Mesodermal cell (in vitro differentiated cells): ENCODE measurements at regions not wholly inside any gene's neighbourhood (a gene's known extent, or its start where the extent isn't known, plus 50 kb on each side); places are given as distances from the start of the nearest gene placed in this dataset.

Experiments used
- H3K27ac ChIP-seq: 2 replicates; pipeline ENCODE4 v1.7.0; 2013; ENCODE audit warnings: mild to moderate bottlenecking, low read depth, low read length, moderate library complexity; ENCODE audit not compliant: severe bottlenecking
- H3K36me3 ChIP-seq: 2 replicates; pipeline ENCODE4 v1.7.1; 2013; ENCODE audit warnings: mild to moderate bottlenecking, low read length, moderate library complexity; ENCODE audit not compliant: control insufficient read depth, insufficient read depth
- H3K4me1 ChIP-seq: one replicate; pipeline ENCODE4 v1.7.1; 2013; ENCODE audit warnings: mild to moderate bottlenecking, low read length; ENCODE audit not compliant: insufficient read depth, control insufficient read depth, poor library complexity, severe bottlenecking
- H3K4me3 ChIP-seq: 2 replicates; pipeline ENCODE4 v1.7.0; 2013; ENCODE audit warnings: low read length, control low read depth, mild to moderate bottlenecking; ENCODE audit not compliant: insufficient read depth, poor library complexity, severe bottlenecking; ENCODE audit errors: extremely low read depth
- H3K9me3 ChIP-seq: 2 replicates; pipeline ENCODE4 v1.7.1; 2013; ENCODE audit warnings: mild to moderate bottlenecking, low read length, moderate library complexity; ENCODE audit not compliant: control insufficient read depth
- WGBS, 2 experiments: methylation state at CpG; one replicate each; pipeline ENCODE4 v1.1.5; 2013; ENCODE audit warnings: missing lambda C conversion rate in 2 of 2; ENCODE audit not compliant: insufficient coverage in 2 of 2; 5-methylcytosine and 5-hydroxymethylcytosine counted together

DNA sequence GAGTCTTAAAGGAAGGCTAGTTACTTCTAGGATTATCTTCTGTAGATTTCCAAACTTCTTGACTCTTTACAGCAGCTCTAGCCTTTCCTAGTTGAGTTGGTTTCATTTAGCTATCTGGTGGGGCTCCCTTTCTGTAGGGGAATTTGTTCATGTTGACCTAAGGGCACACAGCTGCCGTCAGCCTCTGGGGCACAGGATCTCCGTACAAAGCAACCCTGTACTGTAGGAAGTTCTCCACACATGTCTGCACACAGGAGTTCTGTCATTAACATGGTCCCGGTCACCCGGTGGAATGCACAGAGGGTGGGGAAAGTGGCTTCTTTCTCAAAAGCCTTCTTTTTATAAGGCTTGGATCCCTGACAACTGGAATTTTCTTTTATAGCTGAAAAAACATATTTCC, 88.7 kb upstream of the TNIK start:
- no peaks in the 10 kb centered on the region for H3K9me3 ChIP-seq
- no peaks in the 10 kb centered on the region for H3K36me3 ChIP-seq
- H3K4me3 ChIP-seq: no peak overlapping the region
- H3K27ac ChIP-seq: peak overlapping the region; percentile 82
- H3K4me1 ChIP-seq: peaks cover 7% of the 10 kb centered on the region
- 73% methylated on average over 2 of the region's 4 CpGs; no CpG with 5 or more reads in 1 of the 2 experiments for WGBS, 2 experiments

GRCh38 chr3:171543759-171544300, 83.6 kb upstream of the TNIK start:
- Histone ChIP-seq H3K27ac (no peak overlapping the region), H3K4me3 (no peak overlapping the region), H3K9me3 (no peaks in the 10 kb centered on the region), H3K36me3 (no peaks in the 10 kb centered on the region), H3K4me1 (peaks cover 3% of the 10 kb centered on the region)
- 88 to 90% methylated on average over 6 of the region's 7 CpGs for WGBS, 2 experiments

- no peak overlapping the region for H3K27ac ChIP-seq
- 74 to 86% methylated on average over 2 of the region's 2 CpGs for WGBS, 2 experiments
- no peaks in the 10 kb centered on the region for H3K4me1 ChIP-seq
Observed at GRCh38 chr3:171542976-171543375, 82.8 kb upstream of the TNIK start.

DNA sequence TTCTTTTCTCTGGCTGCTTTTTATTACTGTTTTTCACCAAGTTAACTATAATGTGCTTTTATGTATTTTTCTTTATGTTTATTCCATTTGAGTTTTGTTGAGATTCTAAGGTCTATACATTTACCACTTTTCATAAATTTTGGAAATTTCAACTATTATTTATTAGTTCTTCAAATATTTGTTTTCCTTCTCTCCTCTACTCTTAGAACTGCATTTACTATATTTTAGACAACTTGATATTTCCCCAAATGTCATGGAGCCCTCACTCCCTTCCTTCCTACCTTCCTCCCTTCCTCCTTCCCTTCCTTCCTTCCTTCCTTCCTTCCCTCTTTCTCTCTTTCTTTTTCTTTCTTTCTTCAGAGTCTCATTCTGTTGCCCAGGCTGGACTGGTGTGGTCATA, 81.4 kb upstream of the TNIK start:
- Histone ChIP-seq H3K9me3 (no peaks in the 10 kb centered on the region), H3K4me1 (no peaks in the 10 kb centered on the region), H3K36me3 (no peaks in the 10 kb centered on the region), H3K4me3 (no peak overlapping the region), H3K27ac (no peak overlapping the region)

More at GRCh38 chr3:171542976-171543375, 82.8 kb upstream of the TNIK start:
- Histone ChIP-seq H3K9me3 (no peaks in the 10 kb centered on the region), H3K4me3 (no peak overlapping the region), H3K36me3 (no peaks in the 10 kb centered on the region)

DNA sequence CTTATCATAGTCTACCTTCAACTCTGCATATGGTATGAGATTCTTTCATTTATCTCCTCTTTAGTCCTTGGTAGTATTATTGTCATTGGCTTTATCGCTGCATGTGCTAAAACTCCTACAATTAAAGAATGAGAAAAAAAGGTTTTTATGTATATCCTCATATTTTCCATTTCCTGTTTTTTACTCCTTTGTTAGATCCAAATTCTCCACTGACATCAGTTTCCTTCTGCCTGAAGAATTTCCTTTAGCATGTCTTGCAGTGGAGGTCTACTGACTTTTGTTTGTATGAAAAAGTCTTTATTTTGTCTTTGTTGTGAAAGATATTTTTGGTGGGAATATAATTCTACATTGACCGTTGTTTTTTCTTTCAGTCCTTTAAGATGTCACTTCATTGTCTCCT, 81.0 kb upstream of the TNIK start:
- H3K9me3 ChIP-seq: no peaks in the 10 kb centered on the region
- H3K4me3 ChIP-seq: no peak overlapping the region
- H3K36me3 ChIP-seq: no peaks in the 10 kb centered on the region
- WGBS, 2 experiments: 100% methylated on average over 1 of the region's 2 CpGs
- H3K4me1 ChIP-seq: no peaks in the 10 kb centered on the region
- H3K27ac ChIP-seq: no peak overlapping the region

DNA sequence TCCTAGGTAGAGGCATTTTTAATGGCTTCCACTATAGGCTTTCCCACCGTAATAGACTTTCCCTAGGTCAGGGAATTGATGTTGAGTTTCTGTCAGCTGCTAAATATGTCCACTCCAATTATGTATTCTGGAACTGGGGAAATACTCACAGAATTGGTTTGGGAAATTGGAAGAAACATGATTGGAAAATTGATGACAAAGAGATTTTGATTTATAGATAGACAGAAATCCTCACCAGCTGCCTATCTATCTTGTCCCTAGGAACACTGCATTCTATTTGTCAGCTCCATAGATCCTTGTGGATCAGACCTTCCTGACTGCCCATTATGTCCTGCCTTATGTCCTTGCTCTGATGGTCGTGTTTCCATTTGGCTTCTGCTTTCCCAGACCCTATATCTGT, 75.6 kb upstream of the TNIK start:
- no peaks in the 10 kb centered on the region for H3K36me3 ChIP-seq
- H3K4me3 ChIP-seq: no peak overlapping the region
- H3K9me3 ChIP-seq: no peaks in the 10 kb centered on the region
- no peak overlapping the region for H3K27ac ChIP-seq
- WGBS, 2 experiments: 100% methylated on average over 1 of the region's 2 CpGs; no CpG with 5 or more reads in 1 of the 2 experiments
- H3K4me1 ChIP-seq: no peaks in the 10 kb centered on the region

DNA sequence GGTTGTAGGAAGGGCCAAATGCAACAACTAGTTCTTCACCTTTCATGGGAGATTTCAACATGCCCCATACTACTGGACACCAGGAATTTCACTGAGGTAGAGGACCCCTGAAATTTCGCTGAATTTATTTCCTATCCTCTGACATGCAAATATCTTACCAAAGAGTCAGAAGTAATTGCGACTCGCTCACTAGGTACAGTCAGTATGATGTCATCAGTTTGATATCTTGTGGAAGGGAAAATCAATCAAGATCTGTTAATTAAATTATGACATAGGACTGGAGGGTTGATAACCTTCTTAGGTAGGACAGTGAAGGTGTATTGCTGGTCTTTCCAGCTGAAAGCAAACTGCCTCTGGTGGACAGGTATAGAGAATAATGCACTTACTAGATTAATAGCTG, 74.9 kb upstream of the TNIK start:
- Histone ChIP-seq H3K36me3 (no peaks in the 10 kb centered on the region), H3K4me1 (no peaks in the 10 kb centered on the region), H3K9me3 (no peaks in the 10 kb centered on the region), H3K27ac (no peak overlapping the region), H3K4me3 (no peak overlapping the region)
- WGBS, 2 experiments: 100% methylated on average over 2 of the region's 3 CpGs

GRCh38 chr3:171533702-171534101, 73.5 kb upstream of the TNIK start:
- no peak overlapping the region for H3K27ac ChIP-seq
- H3K4me3 ChIP-seq: no peak overlapping the region
- H3K36me3 ChIP-seq: no peaks in the 10 kb centered on the region
- H3K4me1 ChIP-seq: no peaks in the 10 kb centered on the region
- 92 to 94% methylated on average over 2 of the region's 2 CpGs for WGBS, 2 experiments
- H3K9me3 ChIP-seq: no peaks in the 10 kb centered on the region

DNA sequence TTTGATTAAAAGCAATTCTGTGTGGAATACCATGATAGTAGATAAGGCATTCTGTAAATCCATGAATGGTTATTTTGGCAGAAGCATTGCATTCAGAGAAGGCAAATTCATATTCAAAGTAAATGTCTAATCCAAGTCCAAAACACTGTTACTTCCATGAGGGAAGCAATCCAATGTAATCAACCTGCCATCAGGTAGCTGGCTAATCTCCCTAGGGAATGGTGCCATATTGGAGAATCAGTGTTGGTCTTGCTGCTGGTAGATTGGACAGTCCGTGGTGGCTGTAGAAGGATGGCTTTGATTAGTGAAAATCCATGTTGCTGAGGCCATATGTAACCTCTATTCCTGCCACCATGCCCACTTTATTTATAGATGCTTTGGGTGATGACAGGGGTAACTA, 72.1 kb upstream of the TNIK start:
- Histone ChIP-seq H3K27ac (no peak overlapping the region), H3K9me3 (no peaks in the 10 kb centered on the region), H3K36me3 (no peaks in the 10 kb centered on the region), H3K4me3 (no peak overlapping the region), H3K4me1 (no peaks in the 10 kb centered on the region)
- WGBS, 2 experiments: no CpG with 5 or more reads among the region's 1 CpG

DNA sequence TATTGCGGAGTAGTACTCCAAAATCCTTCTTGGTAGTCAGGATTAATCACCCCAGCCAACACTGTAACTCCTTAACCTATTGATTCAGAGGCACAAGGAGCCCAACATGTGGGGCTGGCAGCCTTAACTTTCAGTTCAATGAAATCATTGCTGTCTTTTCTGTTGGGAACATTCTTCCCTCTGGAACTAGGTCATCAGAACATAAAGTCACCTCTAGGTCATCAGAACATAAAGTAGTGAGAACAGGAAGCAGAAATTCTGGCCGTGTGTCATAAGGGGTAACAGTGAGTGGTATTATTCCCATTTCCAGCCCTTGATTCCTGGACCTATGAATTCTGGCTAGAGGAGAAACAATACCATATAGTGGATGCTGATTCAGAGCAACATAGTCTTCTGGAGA, 71.5 kb upstream of the TNIK start:
- 95 to 100% methylated on average over 1 to 2 of the region's 2 CpGs for WGBS, 2 experiments
- Histone ChIP-seq H3K4me3 (no peak overlapping the region), H3K36me3 (no peaks in the 10 kb centered on the region), H3K9me3 (no peaks in the 10 kb centered on the region), H3K27ac (no peak overlapping the region), H3K4me1 (no peaks in the 10 kb centered on the region)

- no peaks in the 10 kb centered on the region for H3K9me3 ChIP-seq
- no peak overlapping the region for H3K4me3 ChIP-seq
- no peak overlapping the region for H3K27ac ChIP-seq
- 100% methylated on average over 1 of the region's 2 CpGs for WGBS, 2 experiments
- peaks cover 12% of the 10 kb centered on the region for H3K4me1 ChIP-seq
- H3K36me3 ChIP-seq: no peaks in the 10 kb centered on the region
Observed at GRCh38 chr3:171528102-171528501, 67.9 kb upstream of the TNIK start.
